Pons (tissue), 1 donor: ENCODE measurements at regions not wholly inside any gene's neighbourhood (a gene's known extent, or its start where the extent isn't known, plus 50 kb on each side); places are given as distances from the start of the nearest gene placed in this dataset.
"Not testable (repeated sequence)": the region's sequence is repeated elsewhere in the genome, so short reads cannot be mapped to it uniquely, and the experiment has no call there.

Experiments
- DNase-seq: peaks from one replicate; pipeline ENCODE4 v3.0.0-alpha.2; 2016; ENCODE audit warnings: low spot score

- DNase-seq: no peak
Measured at GRCh38 chr11:106278391-106278790, 200.9 kb downstream of the AASDHPPT start.

GRCh38 chr11:106280036-106280435, 202.6 kb downstream of the AASDHPPT start:
- no peak for DNase-seq

- no peak for DNase-seq
Measured at GRCh38 chr11:106281455-106282173, 204.2 kb downstream of the AASDHPPT start.

- no peak for DNase-seq
Measured at GRCh38 chr11:106286881-106287504, 209.5 kb downstream of the AASDHPPT start.

- no peak for DNase-seq
Measured at GRCh38 chr11:106288057-106288456, 210.6 kb downstream of the AASDHPPT start.

- DNase-seq: no peak
Measured at GRCh38 chr11:106288822-106289387, 211.4 kb downstream of the AASDHPPT start.

- DNase-seq: no peak
Measured at GRCh38 chr11:106292526-106292925, 215.1 kb downstream of the AASDHPPT start.

- no peak for DNase-seq
Measured at GRCh38 chr11:106295974-106296373, 218.5 kb downstream of the AASDHPPT start.

GRCh38 chr11:106302416-106302815, 225.0 kb downstream of the AASDHPPT start:
- DNase-seq: no peak

GRCh38 chr11:106304274-106304673, 226.8 kb downstream of the AASDHPPT start:
- no peak for DNase-seq

GRCh38 chr11:106305458-106305857, 228.0 kb downstream of the AASDHPPT start:
- DNase-seq: no peak

GRCh38 chr11:106306942-106307341, 229.5 kb downstream of the AASDHPPT start:
- no peak for DNase-seq

GRCh38 chr11:106309070-106309684, 231.7 kb downstream of the AASDHPPT start:
- DNase-seq: no peak

- no peak for DNase-seq
Measured at GRCh38 chr11:106311531-106312230, 234.2 kb downstream of the AASDHPPT start.

GRCh38 chr11:106317208-106317773, 239.8 kb downstream of the AASDHPPT start:
- not testable (repeated sequence) for DNase-seq

GRCh38 chr11:106321601-106322000, 244.1 kb downstream of the AASDHPPT start:
- DNase-seq: no peak

- DNase-seq: no peak
Measured at GRCh38 chr11:106322106-106322505, 244.6 kb downstream of the AASDHPPT start.

- no peak for DNase-seq
Measured at GRCh38 chr11:106326087-106326486, 248.6 kb downstream of the AASDHPPT start.

- DNase-seq: no peak
Measured at GRCh38 chr11:106327134-106327533, 249.7 kb downstream of the AASDHPPT start.

- DNase-seq: no peak
Measured at GRCh38 chr11:106327637-106328036, 250.2 kb downstream of the AASDHPPT start.

GRCh38 chr11:106329273-106330018, 252.0 kb downstream of the AASDHPPT start:
- DNase-seq: no peak
